ENCODE measurements at regions not wholly inside any gene's neighbourhood (a gene's known extent, or its start where the extent isn't known, plus 50 kb on each side); places are given as distances from the start of the nearest gene placed in this dataset.

DNA sequence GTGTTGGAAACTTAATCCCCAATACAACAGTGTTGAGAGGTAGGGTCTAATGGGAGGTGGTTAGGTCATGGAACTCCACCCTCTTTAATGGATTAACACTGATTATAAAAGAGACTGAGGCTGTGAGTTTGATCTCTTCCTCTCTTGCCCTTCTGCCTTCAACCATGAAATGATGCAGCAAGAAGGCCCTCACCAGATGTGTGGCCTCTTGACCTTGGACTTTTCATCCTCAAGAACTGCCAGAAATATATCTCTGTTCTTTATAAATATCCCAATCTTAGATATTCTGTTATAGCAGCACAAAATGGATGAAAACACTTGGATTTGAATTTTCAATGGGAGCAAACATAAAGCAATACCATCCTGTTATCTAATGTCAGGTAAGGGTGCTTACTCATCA is 67.6 kb downstream of the NMUR2 start:
- TF ChIP-seq GATA1 (IDR thresholded peaks at IDR 0.05; ENCODE audit: low read depth, low read length) (no peak), POLR2A (IDR thresholded peaks at IDR 0.05; ENCODE audit: low read length) (no peak)
- DNase-seq = no peak

GRCh38 chr5:152335461-152335860 is 69.6 kb downstream of the NMUR2 start:
- DNase-seq = no peak
- no peak for TF ChIP-seq GATA1 (IDR thresholded peaks at IDR 0.05; ENCODE audit: low read depth, low read length)
- TF ChIP-seq POLR2A (IDR thresholded peaks at IDR 0.05; ENCODE audit: low read length) = no peak

GRCh38 chr5:152332716-152333460 is 72.2 kb downstream of the NMUR2 start:
- no peak for DNase-seq
- TF ChIP-seq POLR2A (IDR thresholded peaks at IDR 0.05; ENCODE audit: low read length) (no peak), GATA1 (IDR thresholded peaks at IDR 0.05; ENCODE audit: low read depth, low read length) (no peak)

DNA sequence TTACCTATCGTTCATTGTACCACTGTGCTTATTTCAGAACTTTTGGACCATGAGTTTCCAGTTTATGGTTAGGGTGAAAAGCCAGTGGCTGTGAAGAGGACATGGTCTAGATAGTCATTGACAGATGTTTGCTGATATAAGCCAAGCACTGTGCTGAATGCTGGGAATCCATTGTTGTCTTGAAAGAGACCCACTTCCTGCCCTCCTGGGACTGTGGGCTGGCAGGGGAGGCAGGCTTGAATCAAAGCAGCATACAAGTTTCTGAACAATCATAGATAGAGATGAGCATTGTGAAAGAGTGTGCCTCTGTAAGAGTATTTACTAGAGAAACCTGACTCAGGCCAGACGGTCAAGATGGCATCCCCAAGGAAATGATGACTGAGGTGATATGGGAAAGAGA is 73.4 kb downstream of the NMUR2 start:
- DNase-seq = no peak
- TF ChIP-seq POLR2A (IDR thresholded peaks at IDR 0.05; ENCODE audit: low read length) = no peak
- no peak for TF ChIP-seq GATA1 (IDR thresholded peaks at IDR 0.05; ENCODE audit: low read depth, low read length)

GRCh38 chr5:152331006-152331405 is 74.1 kb downstream of the NMUR2 start:
- no peak for DNase-seq
- TF ChIP-seq GATA1 (IDR thresholded peaks at IDR 0.05; ENCODE audit: low read depth, low read length) = no peak
- no peak for TF ChIP-seq POLR2A (IDR thresholded peaks at IDR 0.05; ENCODE audit: low read length)

DNA sequence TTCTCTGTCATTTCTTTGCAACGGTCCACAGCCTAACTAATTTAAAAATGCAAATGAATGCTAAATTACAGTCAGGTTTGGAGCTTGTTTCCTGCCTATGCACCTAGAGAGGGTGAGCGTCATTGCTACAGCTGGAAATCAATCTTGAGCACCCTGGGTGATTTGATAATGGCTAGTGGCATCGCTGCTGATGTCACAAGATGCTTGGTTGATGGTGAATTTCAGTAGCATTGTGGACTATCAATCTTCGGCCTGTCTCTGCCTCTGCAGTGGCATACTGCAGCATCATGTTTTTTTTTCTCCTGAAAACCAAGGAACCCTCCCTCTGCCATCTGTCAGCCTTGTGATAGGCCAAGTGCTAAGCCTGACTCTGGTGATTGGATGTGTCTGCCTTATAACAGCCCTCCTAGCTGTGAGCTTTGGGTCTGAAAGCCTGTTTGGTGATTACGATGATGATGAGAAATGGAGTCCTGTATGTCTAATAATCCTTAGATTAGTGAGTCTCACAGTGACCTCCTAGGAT is 75.3 kb downstream of the NMUR2 start:
- DNase-seq = no peak
- TF ChIP-seq GATA1 (IDR thresholded peaks at IDR 0.05; ENCODE audit: low read depth, low read length) = no peak
- no peak for TF ChIP-seq POLR2A (IDR thresholded peaks at IDR 0.05; ENCODE audit: low read length)

GRCh38 chr5:152329207-152329606 is 75.9 kb downstream of the NMUR2 start:
- TF ChIP-seq POLR2A (IDR thresholded peaks at IDR 0.05; ENCODE audit: low read length) (no peak), GATA1 (IDR thresholded peaks at IDR 0.05; ENCODE audit: low read depth, low read length) (no peak)

GRCh38 chr5:152315942-152316341 is 89.1 kb downstream of the NMUR2 start:
- TF ChIP-seq GATA1 (IDR thresholded peaks at IDR 0.05; ENCODE audit: low read depth, low read length) (no peak), POLR2A (IDR thresholded peaks at IDR 0.05; ENCODE audit: low read length) (no peak)
- DNase-seq = no peak

More at GRCh38 chr5:152329207-152329606, 75.9 kb downstream of the NMUR2 start:
- DNase-seq = no peak

GRCh38 chr5:152314196-152314829 is 90.8 kb downstream of the NMUR2 start:
- no peak for DNase-seq
- TF ChIP-seq GATA1 (IDR thresholded peaks at IDR 0.05; ENCODE audit: low read depth, low read length) (no peak), POLR2A (IDR thresholded peaks at IDR 0.05; ENCODE audit: low read length) (no peak)

GRCh38 chr5:152309926-152310450 is 95.1 kb downstream of the NMUR2 start:
- DNase-seq = no peak
- TF ChIP-seq POLR2A (IDR thresholded peaks at IDR 0.05; ENCODE audit: low read length) (no peak), GATA1 (IDR thresholded peaks at IDR 0.05; ENCODE audit: low read depth, low read length) (no peak)

DNA sequence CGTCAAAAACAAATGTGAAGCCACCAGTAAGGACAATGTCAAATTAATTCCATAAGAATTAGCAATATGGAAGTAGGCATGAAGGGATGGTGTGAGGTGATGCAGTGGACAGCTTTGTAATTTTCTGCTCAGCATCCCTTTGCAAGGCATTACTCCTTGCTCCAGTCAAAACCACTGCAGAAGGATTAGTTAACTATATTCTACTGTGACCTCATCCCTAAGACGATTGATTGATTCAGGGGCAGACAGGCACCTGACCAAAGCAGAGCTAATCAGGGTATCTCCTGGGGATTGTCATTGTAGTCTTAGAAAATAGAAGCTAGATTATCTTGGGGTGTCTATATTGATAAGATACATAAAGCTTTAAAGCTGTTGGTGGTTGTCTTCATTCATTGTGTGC is 98.7 kb downstream of the NMUR2 start:
- TF ChIP-seq POLR2A (IDR thresholded peaks at IDR 0.05; ENCODE audit: low read length) = no peak
- TF ChIP-seq GATA1 (IDR thresholded peaks at IDR 0.05; ENCODE audit: low read depth, low read length) = no peak
- DNase-seq = no peak

GRCh38 chr5:152305525-152305924 is 99.6 kb downstream of the NMUR2 start:
- TF ChIP-seq GATA1 (IDR thresholded peaks at IDR 0.05; ENCODE audit: low read depth, low read length) (no peak), POLR2A (IDR thresholded peaks at IDR 0.05; ENCODE audit: low read length) (no peak)
- DNase-seq = no peak

DNA sequence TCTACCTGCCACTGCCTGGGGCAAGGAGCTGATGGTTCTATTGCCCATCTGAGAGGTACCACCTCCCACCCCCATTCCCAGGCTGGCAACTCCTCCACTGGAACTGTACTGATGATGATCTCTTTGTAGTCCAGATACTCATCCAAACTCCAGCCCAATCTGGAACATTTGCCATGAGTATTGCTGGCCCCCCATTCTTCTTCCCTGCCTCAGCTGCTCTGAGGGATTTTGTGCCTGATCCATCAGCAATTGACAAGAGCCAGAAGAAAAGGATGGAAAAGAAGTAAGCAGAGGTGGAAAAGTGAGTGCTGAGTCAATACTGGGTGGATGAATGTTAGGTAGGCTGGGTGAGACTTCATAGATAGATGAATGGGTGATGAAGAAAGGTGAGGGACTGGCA is 101.2 kb downstream of the NMUR2 start:
- no peak for DNase-seq
- no peak for TF ChIP-seq GATA1 (IDR thresholded peaks at IDR 0.05; ENCODE audit: low read depth, low read length)
- no peak for TF ChIP-seq POLR2A (IDR thresholded peaks at IDR 0.05; ENCODE audit: low read length)

GRCh38 chr5:152297866-152298265 is 107.2 kb downstream of the NMUR2 start:
- DNase-seq = no peak
- TF ChIP-seq GATA1 (IDR thresholded peaks at IDR 0.05; ENCODE audit: low read depth, low read length) (no peak), POLR2A (IDR thresholded peaks at IDR 0.05; ENCODE audit: low read length) (no peak)

Data from erythroblast (primary cell).